ENCODE measurements at regions not wholly inside any gene's neighbourhood (a gene's known extent, or its start where the extent isn't known, plus 50 kb on each side); places are given as distances from the start of the nearest gene placed in this dataset.

- DNase-seq (ENCODE audit: low read depth in 2 of 2) = no peak
Observed at GRCh38 chr11:91955206-91955605, 269.4 kb upstream of the FAT3 start.

- DNase-seq (ENCODE audit: low read depth in 2 of 2) = no peak
Observed at GRCh38 chr11:91952056-91952455, 272.6 kb upstream of the FAT3 start.

GRCh38 chr11:91947215-91947820 is 277.3 kb upstream of the FAT3 start:
- peak; percentile 64 to 72 for DNase-seq (ENCODE audit: low read depth in 2 of 2)

GRCh38 chr11:91946397-91946951 is 278.1 kb upstream of the FAT3 start:
- peak; percentile 20 for DNase-seq (ENCODE audit: low read depth in 2 of 2)

GRCh38 chr11:91935120-91935519 is 289.5 kb upstream of the FAT3 start:
- DNase-seq (ENCODE audit: low read depth in 2 of 2) = no peak

GRCh38 chr11:91932151-91932821 is 292.3 kb upstream of the FAT3 start:
- peak; percentile 66 to 68 for DNase-seq (ENCODE audit: low read depth in 2 of 2)

- no peak for DNase-seq (ENCODE audit: low read depth in 2 of 2)
Observed at GRCh38 chr11:91927448-91927847, 297.2 kb upstream of the FAT3 start.

- no peak for DNase-seq (ENCODE audit: low read depth in 2 of 2)
Observed at GRCh38 chr11:91926965-91927364, 297.7 kb upstream of the FAT3 start.

GRCh38 chr11:91922846-91923245 is 301.8 kb upstream of the FAT3 start:
- no peak for DNase-seq (ENCODE audit: low read depth in 2 of 2)

- DNase-seq (ENCODE audit: low read depth in 2 of 2) = no peak
Observed at GRCh38 chr11:91921974-91922373, 302.6 kb upstream of the FAT3 start.

- DNase-seq (ENCODE audit: low read depth in 2 of 2) = no peak
Observed at GRCh38 chr11:91913407-91913806, 311.2 kb upstream of the FAT3 start.

GRCh38 chr11:91912322-91912721 is 312.3 kb upstream of the FAT3 start:
- DNase-seq (ENCODE audit: low read depth in 2 of 2) = no peak

- DNase-seq (ENCODE audit: low read depth in 2 of 2) = no peak
Observed at GRCh38 chr11:91906871-91907624, 317.6 kb upstream of the FAT3 start.

GRCh38 chr11:91904792-91905785 is 319.5 kb upstream of the FAT3 start:
- no peak for DNase-seq (ENCODE audit: low read depth in 2 of 2)

GRCh38 chr11:91902312-91902711 is 322.3 kb upstream of the FAT3 start:
- DNase-seq (ENCODE audit: low read depth in 2 of 2) = no peak

GRCh38 chr11:91880660-91881059 is 344.0 kb upstream of the FAT3 start:
- DNase-seq (ENCODE audit: low read depth in 2 of 2) = no peak

GRCh38 chr11:91876746-91877145 is 347.9 kb upstream of the FAT3 start:
- no peak for DNase-seq (ENCODE audit: low read depth in 2 of 2)

- DNase-seq (ENCODE audit: low read depth in 2 of 2) = peak; percentile 57 to 63
Observed at GRCh38 chr11:91872243-91872642, 352.4 kb upstream of the FAT3 start.

GRCh38 chr11:91871791-91872190 is 352.8 kb upstream of the FAT3 start:
- peak in 1 of 2 experiments; percentile 20 for DNase-seq (ENCODE audit: low read depth in 2 of 2)

- no peak for DNase-seq (ENCODE audit: low read depth in 2 of 2)
Observed at GRCh38 chr11:91871048-91871447, 353.6 kb upstream of the FAT3 start.

GRCh38 chr11:91869686-91870085 is 354.9 kb upstream of the FAT3 start:
- no peak for DNase-seq (ENCODE audit: low read depth in 2 of 2)

Measured in fibroblast of skin of left quadriceps (primary cell).